ENCODE measurements at regions not wholly inside any gene's neighbourhood (a gene's known extent, or its start where the extent isn't known, plus 50 kb on each side); places are given as distances from the start of the nearest gene placed in this dataset.

GRCh38 chr15:93887151-93887550 is 344.2 kb upstream of the MCTP2 start (continued):
- TF ChIP-seq CHD2 (IDR thresholded peaks at IDR 0.05; ENCODE audit: low read length, partially characterized antibody) (no peak), TAF1 (IDR thresholded peaks at IDR 0.05; ENCODE audit: borderline replicate concordance, low read depth, low read length) (no peak), ELF1 (IDR thresholded peaks at IDR 0.05) (no peak), USF2 (IDR thresholded peaks at IDR 0.05; ENCODE audit: borderline replicate concordance, low read depth, low read length) (no peak), REST (IDR thresholded peaks at IDR 0.05; ENCODE audit: low read depth, low read length) (no peak), SMC3 (IDR thresholded peaks at IDR 0.05; ENCODE audit: low read depth, low read length) (no peak), SIN3A (IDR thresholded peaks at IDR 0.05; ENCODE audit: borderline replicate concordance, low read depth, low read length) (no peak)

GRCh38 chr15:93882779-93883178 is 348.6 kb upstream of the MCTP2 start:
- Histone ChIP-seq H4K20me1 (ENCODE audit: insufficient read depth) (no peaks in the 10 kb centered on the region), H3K9me3 (no peaks in the 10 kb centered on the region), H3F3A (replicated peaks; ENCODE audit: insufficient read depth) (no peaks in the 10 kb centered on the region), H3K36me3 (replicated peaks in 1 of 2; ENCODE audit: control insufficient read depth in 1 of 2, insufficient read depth in 2 of 2, low read length in 1 of 2) (no peaks in the 10 kb centered on the region), H2AFZ (ENCODE audit: low read depth) (no peak overlapping the region), H3K27ac (ENCODE audit: low read depth in 2 of 2, low read length in 1 of 2) (no peak overlapping the region), H3K27me3 (ENCODE audit: insufficient read depth) (no peaks in the 10 kb centered on the region), H3K9ac (no peak overlapping the region), H3K4me2 (no peak overlapping the region), H3K4me1 (ENCODE audit: control insufficient read depth in 1 of 2, insufficient read depth in 2 of 2, low read depth in 1 of 2, low read length in 1 of 2) (no peaks in the 10 kb centered on the region), H3K79me2 (ENCODE audit: insufficient read depth) (no peaks in the 10 kb centered on the region), H3K9me2 (no peaks in the 10 kb centered on the region), H3K4me3 (ENCODE audit: low read depth in 2 of 2, low read length in 1 of 2) (no peak overlapping the region)
- whole genome bisulfite sequencing (ENCODE audit: low lambda C conversion rate): 33% methylated on average over 3 of the region's 3 CpGs
- POLR2A ChIA-PET: no interaction called here
- DNase-seq: no peak
- CTCF ChIA-PET: no interaction called here
- no peak for TF ChIP-seq TEAD4 (IDR thresholded peaks at IDR 0.05; ENCODE audit: borderline replicate concordance, insufficient read depth)
- TF ChIP-seq FOSL2 (IDR thresholded peaks at IDR 0.05; ENCODE audit: borderline replicate concordance, low read depth): no peak
- TF ChIP-seq MXI1 (IDR thresholded peaks at IDR 0.05; ENCODE audit: low read depth, low read length): no peak
- TF ChIP-seq IRF3 (IDR thresholded peaks at IDR 0.05; ENCODE audit: low read depth, low read length): no peak
- no peak for TF ChIP-seq USF2 (IDR thresholded peaks at IDR 0.05; ENCODE audit: borderline replicate concordance, low read depth, low read length)
- no peak for TF ChIP-seq POLR2AphosphoS5 (IDR thresholded peaks at IDR 0.05; ENCODE audit: low read depth, low read length)
- no peak for TF ChIP-seq ZBTB33 (IDR thresholded peaks at IDR 0.05; ENCODE audit: borderline replicate concordance, low read depth)
- no peak for TF ChIP-seq MAX (IDR thresholded peaks at IDR 0.05; ENCODE audit: low read depth)
- TF ChIP-seq USF1 (IDR thresholded peaks at IDR 0.05; ENCODE audit: borderline replicate concordance, low read depth): no peak
- no peak for TF ChIP-seq CHD2 (IDR thresholded peaks at IDR 0.05; ENCODE audit: low read length, partially characterized antibody)
- no peak for TF ChIP-seq GATA2 (CRISPR knock-in tag; IDR thresholded peaks at IDR 0.05)
- no peak for TF ChIP-seq ELF1 (IDR thresholded peaks at IDR 0.05)
- no peak for TF ChIP-seq SMC3 (IDR thresholded peaks at IDR 0.05; ENCODE audit: low read depth, low read length)
- no peak for TF ChIP-seq EZH2phosphoT487 (IDR thresholded peaks at IDR 0.05; ENCODE audit: borderline replicate concordance, low read depth)
- TF ChIP-seq RFX5 (IDR thresholded peaks at IDR 0.05; ENCODE audit: low read length): no peak
- no peak for TF ChIP-seq PBX3 (IDR thresholded peaks at IDR 0.05)

All from SK-N-SH (cell line).